MM.1S (cell line): ENCODE measurements at regions not wholly inside any gene's neighbourhood (a gene's known extent, or its start where the extent isn't known, plus 50 kb on each side); places are given as distances from the start of the nearest gene placed in this dataset.

Experiments used
- CTCF ChIP-seq: fragments of 300-600 bp; sonication (generic); IDR thresholded peaks from 2 replicates; pipeline ENCODE4 v1.5.1; 2016; ENCODE audit warnings: antibody characterized with exemption, low read length, mixed read lengths
- EZH2 ChIP-seq: fragments of 300-600 bp; sonication (generic); optimal IDR thresholded peaks from 2 replicates; pipeline ENCODE3; 2017; ENCODE audit warnings: low read depth, mild to moderate bottlenecking, antibody characterized with exemption, low read length, mixed read lengths
- EZH2phosphoT487 ChIP-seq: fragments of 300-600 bp; sonication (generic); IDR thresholded peaks from 2 replicates; pipeline ENCODE4 v1.6.1; 2018; ENCODE audit warnings: antibody characterized with exemption, low read length

GRCh38 chr18:78757014-78757413, 222.6 kb upstream of the SALL3 start:
- TF ChIP-seq EZH2phosphoT487: no peak
- no peak for TF ChIP-seq CTCF
- no peak for TF ChIP-seq EZH2
